ENCODE measurements at regions not wholly inside any gene's neighbourhood (a gene's known extent, or its start where the extent isn't known, plus 50 kb on each side); places are given as distances from the start of the nearest gene placed in this dataset.
A peak's percentile ranks its signal among the peaks of the same experiment; 100 is the strongest.

DNA sequence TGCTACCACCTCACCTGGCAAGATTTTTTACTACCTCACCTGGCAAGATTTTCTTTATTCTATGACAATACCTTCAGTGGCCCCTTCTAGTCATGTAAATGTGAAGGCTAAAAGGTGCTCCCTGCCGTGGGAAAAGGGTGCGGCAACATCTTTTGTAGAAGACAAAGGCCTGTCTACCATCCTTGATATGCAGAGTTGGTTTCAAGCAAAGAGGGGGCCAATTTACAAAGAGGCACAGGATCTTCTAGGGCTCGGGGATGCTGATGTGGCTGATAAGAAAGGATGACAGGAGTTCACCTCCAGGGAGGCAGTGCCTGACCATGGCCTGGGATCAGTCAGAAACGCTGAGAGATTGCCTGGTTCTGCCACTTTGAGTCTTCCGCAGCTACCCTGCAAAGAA, 165.4 kb upstream of the SLC1A4 start:
- H3K27ac ChIP-seq (ENCODE audit: low read length), result no peak overlapping the region
- no peaks in the 10 kb centered on the region for H3K36me3 ChIP-seq (ENCODE audit: control insufficient read depth, low read depth, low read length)
- peaks cover 21% of the 10 kb centered on the region for H3K4me1 ChIP-seq (ENCODE audit: control insufficient read depth, low read depth, low read length)

DNA sequence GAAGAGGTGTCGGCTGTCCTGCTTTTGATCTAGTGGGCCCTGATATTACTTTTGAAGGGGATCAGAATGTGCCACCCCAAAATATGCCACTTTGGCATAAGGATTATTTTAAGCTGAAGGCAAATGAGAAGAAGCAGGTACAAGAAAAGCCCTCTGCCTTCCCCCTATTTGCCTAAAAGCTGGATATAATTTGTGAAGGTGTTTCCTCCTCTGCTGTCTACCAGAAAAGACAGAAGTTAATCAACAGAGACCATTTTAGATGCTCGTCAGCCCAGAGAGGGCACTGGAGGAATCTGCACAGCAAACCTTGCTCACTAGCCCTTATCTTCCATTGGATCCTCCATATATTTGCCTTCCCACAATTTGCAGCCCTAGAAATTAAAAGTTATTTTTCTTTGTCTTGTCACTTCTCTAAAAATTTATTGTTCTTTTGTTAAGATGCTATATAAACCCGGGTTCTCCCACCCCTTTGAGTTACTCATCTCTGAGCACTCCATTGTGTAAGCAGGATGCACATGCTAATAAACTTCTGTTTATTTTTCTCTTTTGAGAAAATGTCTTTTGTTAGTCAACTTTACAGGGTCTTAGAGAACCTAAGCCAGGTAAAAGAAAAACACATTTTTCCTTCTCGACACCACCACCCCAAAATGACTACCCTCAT, 163.2 kb upstream of the SLC1A4 start:
- no peak overlapping the region for H3K4me3 ChIP-seq (ENCODE audit: low read length)
- peaks cover 7% of the 10 kb centered on the region for H3K27me3 ChIP-seq (ENCODE audit: control insufficient read depth, insufficient read depth, low read length)
- peaks cover 21% of the 10 kb centered on the region for H3K4me1 ChIP-seq (ENCODE audit: control insufficient read depth, low read depth, low read length)
- no peak overlapping the region for H3K27ac ChIP-seq (ENCODE audit: low read length)
- H3K9ac ChIP-seq (ENCODE audit: low read length), result no peak overlapping the region
- H3K36me3 ChIP-seq (ENCODE audit: control insufficient read depth, low read depth, low read length), result no peaks in the 10 kb centered on the region
- H3K9me3 ChIP-seq (ENCODE audit: control insufficient read depth, low read depth, low read length), result no peaks in the 10 kb centered on the region

More for the DNA sequence above, 165.4 kb upstream of the SLC1A4 start:
- Histone ChIP-seq H3K9me3 (ENCODE audit: control insufficient read depth, low read depth, low read length) (no peaks in the 10 kb centered on the region), H3K4me3 (ENCODE audit: low read length) (peak overlapping the region; percentile 6), H3K9ac (ENCODE audit: low read length) (no peak overlapping the region), H3K27me3 (ENCODE audit: control insufficient read depth, insufficient read depth, low read length) (peaks cover 7% of the 10 kb centered on the region)

DNA sequence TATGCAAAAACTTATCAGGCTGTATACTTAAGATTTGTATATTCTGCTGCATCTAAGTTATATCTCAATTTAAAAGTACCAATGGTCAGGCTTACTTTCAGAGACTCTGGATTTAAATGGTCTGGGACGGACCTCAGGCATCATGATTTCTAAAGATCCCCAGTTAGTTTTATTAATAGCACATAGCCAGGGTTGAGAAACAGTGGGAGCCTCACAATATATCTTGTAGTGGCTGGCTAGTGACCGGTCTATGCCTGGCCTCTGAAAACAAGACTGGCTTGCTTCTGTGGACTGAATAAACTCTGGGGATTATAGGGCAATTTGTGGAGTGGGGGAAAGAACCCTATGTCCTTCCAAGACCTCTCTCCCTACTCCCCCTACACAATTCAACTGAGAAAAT, 162.5 kb upstream of the SLC1A4 start:
- H3K27ac ChIP-seq (ENCODE audit: low read length), result no peak overlapping the region
- H3K9ac ChIP-seq (ENCODE audit: low read length), result no peak overlapping the region
- no peaks in the 10 kb centered on the region for H3K36me3 ChIP-seq (ENCODE audit: control insufficient read depth, low read depth, low read length)
- H3K4me1 ChIP-seq (ENCODE audit: control insufficient read depth, low read depth, low read length), result peaks cover 21% of the 10 kb centered on the region
- no peak overlapping the region for H3K4me3 ChIP-seq (ENCODE audit: low read length)
- peaks cover 7% of the 10 kb centered on the region for H3K27me3 ChIP-seq (ENCODE audit: control insufficient read depth, insufficient read depth, low read length)
- H3K9me3 ChIP-seq (ENCODE audit: control insufficient read depth, low read depth, low read length), result no peaks in the 10 kb centered on the region

- H3K27ac ChIP-seq (ENCODE audit: low read length), result no peak overlapping the region
- no peaks in the 10 kb centered on the region for H3K36me3 ChIP-seq (ENCODE audit: control insufficient read depth, low read depth, low read length)
- H3K9ac ChIP-seq (ENCODE audit: low read length), result no peak overlapping the region
- peaks cover 19% of the 10 kb centered on the region for H3K4me1 ChIP-seq (ENCODE audit: control insufficient read depth, low read depth, low read length)
- H3K27me3 ChIP-seq (ENCODE audit: control insufficient read depth, insufficient read depth, low read length), result peaks cover 7% of the 10 kb centered on the region
- no peak overlapping the region for H3K4me3 ChIP-seq (ENCODE audit: low read length)
- H3K9me3 ChIP-seq (ENCODE audit: control insufficient read depth, low read depth, low read length), result no peaks in the 10 kb centered on the region
Measured at GRCh38 chr2:64828261-64828660, 160.9 kb upstream of the SLC1A4 start.

DNA sequence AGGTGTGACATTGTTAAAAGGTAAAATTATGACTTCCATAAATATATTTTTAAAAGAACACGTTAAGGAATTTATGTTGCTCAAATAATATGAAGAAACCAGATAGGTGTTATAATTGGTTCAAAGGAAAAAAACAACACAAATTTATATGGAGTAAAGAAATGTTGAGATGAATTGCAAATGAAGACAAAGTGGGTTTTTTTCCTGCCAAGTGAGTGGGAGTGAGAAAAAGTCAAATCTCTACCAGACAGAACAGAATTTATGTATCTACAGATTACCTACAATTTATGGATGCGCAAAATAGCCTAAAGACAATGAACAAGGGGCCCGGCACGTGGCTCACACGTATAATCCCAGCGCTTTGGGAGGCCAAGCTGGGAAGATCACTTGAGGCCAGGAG, 159.7 kb upstream of the SLC1A4 start:
- no peaks in the 10 kb centered on the region for H3K36me3 ChIP-seq (ENCODE audit: control insufficient read depth, low read depth, low read length)
- H3K27ac ChIP-seq (ENCODE audit: low read length), result no peak overlapping the region
- H3K9me3 ChIP-seq (ENCODE audit: control insufficient read depth, low read depth, low read length), result no peaks in the 10 kb centered on the region
- H3K4me3 ChIP-seq (ENCODE audit: low read length), result no peak overlapping the region
- no peak overlapping the region for H3K9ac ChIP-seq (ENCODE audit: low read length)
- H3K4me1 ChIP-seq (ENCODE audit: control insufficient read depth, low read depth, low read length), result peaks cover 6% of the 10 kb centered on the region
- peaks cover 7% of the 10 kb centered on the region for H3K27me3 ChIP-seq (ENCODE audit: control insufficient read depth, insufficient read depth, low read length)

- H3K9ac ChIP-seq (ENCODE audit: low read length), result no peak overlapping the region
- no peaks in the 10 kb centered on the region for H3K36me3 ChIP-seq (ENCODE audit: control insufficient read depth, low read depth, low read length)
- no peak overlapping the region for H3K4me3 ChIP-seq (ENCODE audit: low read length)
- H3K27ac ChIP-seq (ENCODE audit: low read length), result no peak overlapping the region
- no peaks in the 10 kb centered on the region for H3K4me1 ChIP-seq (ENCODE audit: control insufficient read depth, low read depth, low read length)
- no peaks in the 10 kb centered on the region for H3K27me3 ChIP-seq (ENCODE audit: control insufficient read depth, insufficient read depth, low read length)
- H3K9me3 ChIP-seq (ENCODE audit: control insufficient read depth, low read depth, low read length), result no peaks in the 10 kb centered on the region
Measured at GRCh38 chr2:64831134-64831976, 157.8 kb upstream of the SLC1A4 start.

DNA sequence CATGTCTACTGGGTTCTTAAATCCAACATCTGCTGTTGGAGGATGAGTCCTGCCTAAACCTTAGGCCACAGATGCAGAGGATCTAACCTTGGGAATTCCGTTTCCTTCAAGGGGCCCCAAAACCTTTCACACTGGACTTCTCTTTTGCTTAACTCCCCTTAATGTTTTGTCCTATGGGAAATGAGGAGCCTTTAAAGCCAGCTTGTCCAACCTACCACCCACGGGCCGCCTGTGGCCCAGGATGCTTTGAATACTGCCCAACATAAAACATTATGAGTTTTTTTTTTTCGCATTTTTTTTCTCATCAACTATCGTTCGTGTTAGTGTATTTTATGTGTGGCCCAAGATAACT, 157.2 kb upstream of the SLC1A4 start:
- no peak overlapping the region for H3K9ac ChIP-seq (ENCODE audit: low read length)
- H3K4me1 ChIP-seq (ENCODE audit: control insufficient read depth, low read depth, low read length), result no peaks in the 10 kb centered on the region
- no peak overlapping the region for H3K27ac ChIP-seq (ENCODE audit: low read length)
- H3K36me3 ChIP-seq (ENCODE audit: control insufficient read depth, low read depth, low read length), result no peaks in the 10 kb centered on the region
- no peaks in the 10 kb centered on the region for H3K27me3 ChIP-seq (ENCODE audit: control insufficient read depth, insufficient read depth, low read length)
- H3K4me3 ChIP-seq (ENCODE audit: low read length), result no peak overlapping the region
- no peaks in the 10 kb centered on the region for H3K9me3 ChIP-seq (ENCODE audit: control insufficient read depth, low read depth, low read length)

- H3K27ac ChIP-seq (ENCODE audit: low read length), result no peak overlapping the region
- H3K9me3 ChIP-seq (ENCODE audit: control insufficient read depth, low read depth, low read length), result no peaks in the 10 kb centered on the region
- no peaks in the 10 kb centered on the region for H3K27me3 ChIP-seq (ENCODE audit: control insufficient read depth, insufficient read depth, low read length)
- H3K9ac ChIP-seq (ENCODE audit: low read length), result no peak overlapping the region
- H3K4me3 ChIP-seq (ENCODE audit: low read length), result no peak overlapping the region
- H3K36me3 ChIP-seq (ENCODE audit: control insufficient read depth, low read depth, low read length), result no peaks in the 10 kb centered on the region
- no peaks in the 10 kb centered on the region for H3K4me1 ChIP-seq (ENCODE audit: control insufficient read depth, low read depth, low read length)
Measured at GRCh38 chr2:64832936-64833335, 156.3 kb upstream of the SLC1A4 start.

DNA sequence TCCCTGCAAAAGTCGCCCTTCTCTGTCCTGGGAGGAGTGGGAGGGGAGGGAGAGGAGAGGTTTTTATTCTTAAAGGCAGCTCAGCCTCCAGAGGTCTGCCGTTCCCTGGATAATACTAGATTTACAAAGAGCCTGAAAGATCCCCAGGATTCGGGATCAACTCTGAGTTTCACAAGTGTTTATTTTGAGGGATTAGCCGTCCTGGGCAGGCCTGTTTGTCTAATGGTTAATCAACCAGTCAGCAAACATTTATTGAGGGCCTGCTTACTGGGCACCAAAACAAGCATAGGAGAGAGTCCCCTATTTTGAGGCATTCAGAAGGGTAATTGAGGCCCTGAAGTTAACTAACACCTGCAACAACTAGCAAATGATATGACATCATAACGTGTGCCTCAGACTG, 152.6 kb upstream of the SLC1A4 start:
- Histone ChIP-seq H3K27me3 (ENCODE audit: control insufficient read depth, insufficient read depth, low read length) (no peaks in the 10 kb centered on the region), H3K9me3 (ENCODE audit: control insufficient read depth, low read depth, low read length) (no peaks in the 10 kb centered on the region), H3K9ac (ENCODE audit: low read length) (no peak overlapping the region), H3K36me3 (ENCODE audit: control insufficient read depth, low read depth, low read length) (no peaks in the 10 kb centered on the region), H3K4me1 (ENCODE audit: control insufficient read depth, low read depth, low read length) (no peaks in the 10 kb centered on the region), H3K4me3 (ENCODE audit: low read length) (no peak overlapping the region), H3K27ac (ENCODE audit: low read length) (no peak overlapping the region)

DNA sequence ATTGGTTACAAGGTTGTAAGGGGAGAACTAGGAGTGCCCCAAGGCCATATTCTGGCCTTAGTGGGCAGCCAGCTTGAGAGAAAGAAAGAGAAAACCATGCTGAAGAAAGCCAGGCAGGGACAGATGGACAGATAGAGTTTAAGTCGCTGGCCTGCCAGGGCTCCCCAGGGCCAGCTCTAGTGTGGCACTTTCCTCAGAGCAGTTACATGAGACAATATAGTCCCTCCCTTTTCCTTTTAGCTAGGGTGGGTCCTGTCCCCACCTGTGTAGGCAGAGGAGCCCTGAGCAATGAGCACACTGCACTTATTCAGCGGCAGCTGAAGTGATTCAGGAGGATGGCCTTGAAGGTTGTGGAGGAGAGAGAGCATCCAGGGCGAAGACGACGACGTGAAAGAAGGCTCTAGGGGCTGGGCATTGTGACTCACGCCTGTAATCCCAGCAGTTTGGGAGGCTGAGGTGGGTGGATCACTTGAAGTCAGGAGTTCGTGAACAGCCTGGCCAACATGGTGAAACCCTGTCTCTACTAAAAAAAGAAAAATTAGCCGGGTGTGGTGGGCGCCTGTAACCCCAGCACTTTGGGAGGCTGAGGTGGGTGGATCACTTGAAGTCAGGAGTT, 152.0 kb upstream of the SLC1A4 start:
- Histone ChIP-seq H3K9me3 (ENCODE audit: control insufficient read depth, low read depth, low read length) (no peaks in the 10 kb centered on the region), H3K36me3 (ENCODE audit: control insufficient read depth, low read depth, low read length) (no peaks in the 10 kb centered on the region), H3K9ac (ENCODE audit: low read length) (no peak overlapping the region), H3K27ac (ENCODE audit: low read length) (no peak overlapping the region), H3K4me1 (ENCODE audit: control insufficient read depth, low read depth, low read length) (no peaks in the 10 kb centered on the region), H3K4me3 (ENCODE audit: low read length) (no peak overlapping the region), H3K27me3 (ENCODE audit: control insufficient read depth, insufficient read depth, low read length) (no peaks in the 10 kb centered on the region)

- H3K4me3 ChIP-seq (ENCODE audit: low read length), result no peak overlapping the region
- H3K9me3 ChIP-seq (ENCODE audit: control insufficient read depth, low read depth, low read length), result no peaks in the 10 kb centered on the region
- no peak overlapping the region for H3K27ac ChIP-seq (ENCODE audit: low read length)
- no peaks in the 10 kb centered on the region for H3K4me1 ChIP-seq (ENCODE audit: control insufficient read depth, low read depth, low read length)
- H3K9ac ChIP-seq (ENCODE audit: low read length), result no peak overlapping the region
- H3K36me3 ChIP-seq (ENCODE audit: control insufficient read depth, low read depth, low read length), result no peaks in the 10 kb centered on the region
- H3K27me3 ChIP-seq (ENCODE audit: control insufficient read depth, insufficient read depth, low read length), result no peaks in the 10 kb centered on the region
Measured at GRCh38 chr2:64837925-64838641, 151.1 kb upstream of the SLC1A4 start.
